ENCODE measurements at regions not wholly inside any gene's neighbourhood (a gene's known extent, or its start where the extent isn't known, plus 50 kb on each side); places are given as distances from the start of the nearest gene placed in this dataset.

GRCh38 chr1:81270051-81270450, 530.7 kb upstream of the ADGRL2 start:
- POLR2A ChIA-PET, result no interaction called here

GRCh38 chr1:81264976-81265375, 535.8 kb upstream of the ADGRL2 start:
- intact Hi-C loops (cut with micrococcal nuclease; ENCODE audit: unreplicated experiment), result no loop called here
- BruUV-seq (replicated peaks), result no TSS peak
- no peak for TF ChIP-seq CTCF (IDR thresholded peaks at IDR 0.05; ENCODE audit: insufficient read depth in 1 of 2, low read depth in 1 of 2, low read length in 1 of 2, severe bottlenecking in 1 of 2, unreplicated experiment in 1 of 2)
- Mint-ChIP-seq H3K9me3 (ENCODE audit: unreplicated experiment) (no peaks in the 10 kb centered on the region), H3K27ac (ENCODE audit: unreplicated experiment) (no peak overlapping the region), H3K27me3 (ENCODE audit: insufficient read depth, unreplicated experiment) (no peaks in the 10 kb centered on the region), H3K36me3 (ENCODE audit: insufficient read depth, unreplicated experiment) (no peaks in the 10 kb centered on the region), H3K4me3 (ENCODE audit: unreplicated experiment) (no peak overlapping the region), H3K4me1 (ENCODE audit: low read depth, unreplicated experiment) (no peaks in the 10 kb centered on the region)
- Histone ChIP-seq H3K36me3 (ENCODE audit: control insufficient read depth, insufficient read depth, low read length) (no peaks in the 10 kb centered on the region), H3K9me3 (no peaks in the 10 kb centered on the region), H3K4me3 (ENCODE audit: low read depth, low read length) (no peak overlapping the region), H3K4me1 (no peaks in the 10 kb centered on the region), H3K27me3 (replicated peaks; ENCODE audit: control insufficient read depth, insufficient read depth, low read length) (no peaks in the 10 kb centered on the region)
- no peak for DNase-seq
- POLR2A ChIA-PET, result no interaction called here
- CTCF ChIA-PET, result no interaction called here

More at GRCh38 chr1:81270051-81270450, 530.7 kb upstream of the ADGRL2 start:
- H3K36me3 Mint-ChIP-seq (ENCODE audit: insufficient read depth, unreplicated experiment), result no peaks in the 10 kb centered on the region
- no peaks in the 10 kb centered on the region for H3K36me3 ChIP-seq (ENCODE audit: control insufficient read depth, insufficient read depth, low read length)
- no peaks in the 10 kb centered on the region for H3K27me3 Mint-ChIP-seq (ENCODE audit: insufficient read depth, unreplicated experiment)
- no peaks in the 10 kb centered on the region for H3K9me3 Mint-ChIP-seq (ENCODE audit: unreplicated experiment)
- intact Hi-C loops (cut with micrococcal nuclease; ENCODE audit: unreplicated experiment), result no loop called here
- H3K4me1 Mint-ChIP-seq (ENCODE audit: low read depth, unreplicated experiment), result no peaks in the 10 kb centered on the region
- H3K4me1 ChIP-seq, result no peaks in the 10 kb centered on the region
- H3K27me3 ChIP-seq (replicated peaks; ENCODE audit: control insufficient read depth, insufficient read depth, low read length), result no peaks in the 10 kb centered on the region
- CTCF ChIA-PET, result no interaction called here
- no peak for TF ChIP-seq CTCF (IDR thresholded peaks at IDR 0.05; ENCODE audit: insufficient read depth in 1 of 2, low read depth in 1 of 2, low read length in 1 of 2, severe bottlenecking in 1 of 2, unreplicated experiment in 1 of 2)
- no peaks in the 10 kb centered on the region for H3K9me3 ChIP-seq
- no peak overlapping the region for H3K27ac Mint-ChIP-seq (ENCODE audit: unreplicated experiment)
- no TSS peak for BruUV-seq (replicated peaks)
- no peak overlapping the region for H3K4me3 ChIP-seq (ENCODE audit: low read depth, low read length)
- H3K4me3 Mint-ChIP-seq (ENCODE audit: unreplicated experiment), result no peak overlapping the region
- DNase-seq, result no peak

- intact Hi-C loops (cut with micrococcal nuclease; ENCODE audit: unreplicated experiment), result no loop called here
- no peaks in the 10 kb centered on the region for H3K9me3 Mint-ChIP-seq (ENCODE audit: unreplicated experiment)
- Histone ChIP-seq H3K36me3 (ENCODE audit: control insufficient read depth, insufficient read depth, low read length) (no peaks in the 10 kb centered on the region), H3K4me1 (no peaks in the 10 kb centered on the region), H3K9me3 (no peaks in the 10 kb centered on the region), H3K4me3 (ENCODE audit: low read depth, low read length) (no peak overlapping the region), H3K27me3 (replicated peaks; ENCODE audit: control insufficient read depth, insufficient read depth, low read length) (no peaks in the 10 kb centered on the region)
- H3K4me1 Mint-ChIP-seq (ENCODE audit: low read depth, unreplicated experiment), result no peaks in the 10 kb centered on the region
- H3K4me3 Mint-ChIP-seq (ENCODE audit: unreplicated experiment), result no peak overlapping the region
- CTCF ChIA-PET, result no interaction called here
- no peak for TF ChIP-seq CTCF (IDR thresholded peaks at IDR 0.05; ENCODE audit: insufficient read depth in 1 of 2, low read depth in 1 of 2, low read length in 1 of 2, severe bottlenecking in 1 of 2, unreplicated experiment in 1 of 2)
- H3K27ac Mint-ChIP-seq (ENCODE audit: unreplicated experiment), result no peak overlapping the region
- BruUV-seq (replicated peaks), result no TSS peak
- POLR2A ChIA-PET, result no interaction called here
- DNase-seq, result no peak
- H3K27me3 Mint-ChIP-seq (ENCODE audit: insufficient read depth, unreplicated experiment), result no peaks in the 10 kb centered on the region
- H3K36me3 Mint-ChIP-seq (ENCODE audit: insufficient read depth, unreplicated experiment), result no peaks in the 10 kb centered on the region
Measured at GRCh38 chr1:81259625-81260411, 540.9 kb upstream of the ADGRL2 start.

Data from Caco-2 (cell line).